Karpas-422 (cell line): ENCODE measurements at regions not wholly inside any gene's neighbourhood (a gene's known extent, or its start where the extent isn't known, plus 50 kb on each side); places are given as distances from the start of the nearest gene placed in this dataset.
"Not testable (repeated sequence)": the region's sequence is repeated elsewhere in the genome, so short reads cannot be mapped to it uniquely, and the experiment has no call there.

Source experiments
- DNase-seq: peaks from one replicate; pipeline ENCODE4 v3.0.0-alpha.2; 2015
- H2AFZ ChIP-seq: fragments of 200-600 bp; sonication (generic); 2 replicates; pipeline ENCODE4 v1.6.1; 2014; ENCODE audit warnings: antibody characterized with exemption, low read length, mixed read lengths
- H3K27ac ChIP-seq: fragments of 200-600 bp; sonication (generic); 2 replicates; pipeline ENCODE4 v1.5.1; 2014; ENCODE audit warnings: mild to moderate bottlenecking, low read length, moderate library complexity
- H3K27me3 ChIP-seq: fragments of 200-600 bp; sonication (generic); 2 replicates; pipeline ENCODE4 v1.6.1; 2014; ENCODE audit warnings: low read length, mixed read lengths
- H3K36me3 ChIP-seq: fragments of 200-600 bp; sonication (generic); 2 replicates; pipeline ENCODE4 v1.6.1; 2014; ENCODE audit warnings: low read length, mixed read lengths; ENCODE audit not compliant: insufficient read depth
- H3K4me1 ChIP-seq: fragments of 200-600 bp; sonication (generic); 2 replicates; pipeline ENCODE4 v1.6.1; 2014; ENCODE audit warnings: mild to moderate bottlenecking, low read length, mixed read lengths
- H3K4me2 ChIP-seq: fragments of 200-600 bp; sonication (generic); 2 replicates; pipeline ENCODE4 v1.6.1; 2014; ENCODE audit warnings: low read length, low read depth, mild to moderate bottlenecking; ENCODE audit not compliant: poor library complexity, severe bottlenecking
- H3K4me3 ChIP-seq: fragments of 200-600 bp; sonication (generic); 2 replicates; pipeline ENCODE4 v1.5.1; 2014; ENCODE audit warnings: mild to moderate bottlenecking, antibody characterized with exemption, low read length, mixed read lengths
- H3K79me2 ChIP-seq: fragments of 200-600 bp; sonication (generic); 2 replicates; pipeline ENCODE4 v1.6.1; 2014; ENCODE audit warnings: mild to moderate bottlenecking, low read length, mixed read lengths
- H3K9ac ChIP-seq: fragments of 200-600 bp; sonication (generic); 2 replicates; pipeline ENCODE4 v1.6.0; 2014; ENCODE audit warnings: low read length
- H3K9me2 ChIP-seq: fragments of 200-600 bp; sonication (generic), shearing (Covaris generic); replicated peaks from 2 replicates; pipeline ENCODE4 v1.6.0; 2014; ENCODE audit warnings: mild to moderate bottlenecking, low read length, moderate library complexity; ENCODE audit not compliant: insufficient read depth
- H3K9me3 ChIP-seq: fragments of 300-700, 200-600 bp; sonication (generic); 2 replicates; pipeline ENCODE4 v1.6.1; 2014; ENCODE audit warnings: low read length, mixed read lengths
- H4K20me1 ChIP-seq: fragments of 200-600 bp; sonication (generic); 2 replicates; pipeline ENCODE4 v1.6.1; 2014; ENCODE audit warnings: mild to moderate bottlenecking, antibody characterized with exemption, low read length, low read depth; ENCODE audit not compliant: insufficient read depth

DNA sequence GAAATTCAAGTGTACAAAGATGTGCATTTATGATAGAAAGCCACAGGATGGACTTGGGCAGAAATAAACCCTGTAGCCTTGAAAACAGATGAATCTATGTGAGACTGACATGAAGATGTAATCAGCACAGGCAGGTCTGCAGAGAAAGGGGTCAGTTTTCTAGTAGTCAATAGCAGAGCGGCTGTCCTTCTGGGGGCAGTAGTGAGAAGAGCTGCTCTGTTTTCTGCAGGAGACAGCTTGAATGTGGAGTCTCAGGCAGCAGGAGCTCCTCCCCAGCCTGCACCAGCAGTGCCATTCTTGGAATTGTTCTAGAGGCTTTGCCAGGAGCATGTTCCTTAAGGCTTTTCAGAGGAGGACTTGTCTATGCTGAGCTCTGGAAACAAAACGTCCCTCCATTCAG is 1524.4 kb downstream of the RPIA start:
- peak overlapping the region; percentile 91 for H3K27ac ChIP-seq
- H2AFZ ChIP-seq, H3K27me3 ChIP-seq, H4K20me1 ChIP-seq, H3K4me2 ChIP-seq, H3K9me2 ChIP-seq, H3K9me3 ChIP-seq, H3K36me3 ChIP-seq, H3K79me2 ChIP-seq, H3K4me3 ChIP-seq: not testable (repeated sequence)
- DNase-seq: peak; percentile 75
- H3K4me1 ChIP-seq: peaks cover 57% of the 10 kb centered on the region
- H3K9ac ChIP-seq: 0 out of 2 replicates have a peak overlapping the region, but pooled peaks have one; percentile 29

DNA sequence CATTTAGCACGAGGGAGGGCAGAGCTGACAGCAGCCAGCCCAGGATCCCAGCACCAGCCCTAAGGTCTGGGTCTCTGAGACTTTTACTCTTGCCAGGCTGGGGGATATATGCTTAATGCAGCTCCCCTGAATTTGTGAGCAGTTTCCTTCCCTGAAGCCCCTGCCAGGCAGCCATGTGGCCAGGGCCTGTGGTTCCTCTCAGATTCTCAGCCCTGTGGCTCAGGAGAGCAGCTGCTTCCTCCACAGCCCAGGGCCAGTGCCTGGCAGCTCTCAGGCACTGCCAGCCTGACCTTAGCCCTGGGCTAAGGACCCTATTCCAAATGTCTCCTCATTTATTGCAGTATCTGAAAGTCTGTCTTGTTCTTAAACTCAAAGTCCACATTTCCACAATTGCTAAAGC is 1525.3 kb downstream of the RPIA start:
- H3K9me2 ChIP-seq, H3K36me3 ChIP-seq, H2AFZ ChIP-seq, H4K20me1 ChIP-seq, H3K27me3 ChIP-seq, H3K4me2 ChIP-seq, H3K4me3 ChIP-seq, H3K79me2 ChIP-seq, H3K9me3 ChIP-seq: not testable (repeated sequence)
- Histone ChIP-seq H3K9ac (peak overlapping the region; percentile 48; the same call in 1 of the 2 replicates), H3K27ac (peak overlapping the region; percentile 91), H3K4me1 (peaks cover 64% of the 10 kb centered on the region)
- DNase-seq: peak; percentile 70

DNA sequence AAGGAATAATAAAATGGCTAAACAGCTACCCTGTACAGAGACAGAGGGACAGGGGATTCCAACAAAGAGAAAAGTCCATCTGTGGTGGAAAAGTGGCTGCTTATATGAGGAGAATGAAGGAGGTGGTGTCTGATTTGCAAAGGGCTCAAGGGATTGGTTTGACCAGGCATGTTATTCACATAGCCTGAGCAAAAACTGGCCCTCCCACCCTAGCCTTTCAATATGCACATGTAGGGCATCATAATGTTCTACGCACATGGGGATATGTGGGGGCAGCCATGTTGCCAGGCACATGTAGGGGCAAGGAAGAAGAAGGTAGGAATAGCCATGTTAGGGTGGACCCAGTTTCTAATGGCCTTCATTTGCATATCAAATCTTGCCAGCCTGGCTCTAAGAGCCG is 1527.1 kb downstream of the RPIA start:
- not testable (repeated sequence) for H3K9me2 ChIP-seq

DNA sequence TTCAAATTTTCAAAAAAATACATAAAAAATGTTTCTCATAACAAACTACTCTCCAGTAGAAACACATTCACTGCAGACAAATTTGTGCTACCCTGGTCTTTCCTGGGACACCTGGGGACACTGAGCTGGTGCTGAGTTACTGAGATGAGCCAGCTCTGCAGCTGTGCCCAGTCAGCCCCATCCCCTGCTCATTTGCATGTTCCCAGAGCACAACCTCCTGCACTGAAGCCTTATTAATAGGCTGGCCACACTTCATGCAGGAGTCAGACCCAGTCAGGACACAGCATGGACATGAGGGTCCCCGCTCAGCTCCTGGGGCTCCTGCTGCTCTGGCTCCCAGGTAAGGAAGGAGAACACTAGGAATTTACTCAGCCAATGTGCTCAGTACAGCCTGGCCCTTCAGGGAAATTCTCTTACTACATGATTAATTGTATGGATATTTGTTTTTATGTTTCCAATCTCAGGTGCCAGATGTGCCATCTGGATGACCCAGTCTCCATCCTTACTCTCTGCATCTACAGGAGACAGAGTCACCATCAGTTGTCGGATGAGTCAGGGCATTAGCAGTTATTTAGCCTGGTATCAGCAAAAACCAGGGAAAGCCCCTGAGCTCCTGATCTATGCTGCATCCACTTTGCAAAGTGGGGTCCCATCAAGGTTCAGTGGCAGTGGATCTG is 1529.3 kb downstream of the RPIA start:
- H4K20me1 ChIP-seq, H3K9me2 ChIP-seq, H3K79me2 ChIP-seq, H3K9me3 ChIP-seq, H3K36me3 ChIP-seq, H2AFZ ChIP-seq, H3K27me3 ChIP-seq: not testable (repeated sequence)
- Histone ChIP-seq H3K27ac (peak overlapping the region; percentile 91), H3K4me2 (peak overlapping the region; percentile 57), H3K9ac (peak overlapping the region; percentile 70), H3K4me3 (peak overlapping the region; percentile 63), H3K4me1 (peaks cover 53% of the 10 kb centered on the region)
- peak; percentile 91 for DNase-seq

More for the DNA sequence above, 1527.1 kb downstream of the RPIA start:
- peak overlapping the region; percentile 91 for H3K27ac ChIP-seq
- H3K9ac ChIP-seq: peak overlapping the region; percentile 61
- H3K4me2 ChIP-seq: peak overlapping the region; percentile 42
- H3K4me3 ChIP-seq, H3K9me3 ChIP-seq, H3K36me3 ChIP-seq, H4K20me1 ChIP-seq, H3K79me2 ChIP-seq, H3K27me3 ChIP-seq, H2AFZ ChIP-seq: not testable (repeated sequence)
- H3K4me1 ChIP-seq: peaks cover 64% of the 10 kb centered on the region
- peak; percentile 54 for DNase-seq

DNA sequence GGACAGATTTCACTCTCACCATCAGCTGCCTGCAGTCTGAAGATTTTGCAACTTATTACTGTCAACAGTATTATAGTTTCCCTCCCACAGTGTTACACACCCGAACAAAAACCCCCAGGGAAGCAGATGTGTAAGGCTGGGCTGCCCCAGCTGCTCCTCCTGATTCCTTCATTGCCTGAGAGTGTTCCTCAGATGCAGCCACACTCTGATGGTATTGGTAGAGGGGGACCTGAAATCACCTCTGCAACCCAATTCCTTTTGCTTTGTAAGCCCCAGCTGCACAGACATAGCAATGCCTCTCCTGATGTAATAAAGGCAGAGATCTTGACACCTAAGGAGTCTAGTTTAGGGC is 1529.8 kb downstream of the RPIA start:
- Histone ChIP-seq H3K27ac (peak overlapping the region; percentile 91), H2AFZ (no peak overlapping the region), H3K27me3 (no peaks in the 10 kb centered on the region), H4K20me1 (no peaks in the 10 kb centered on the region), H3K79me2 (no peaks in the 10 kb centered on the region), H3K4me3 (peak overlapping the region; percentile 63), H3K4me1 (peaks cover 52% of the 10 kb centered on the region), H3K9me3 (no peaks in the 10 kb centered on the region), H3K9ac (peak overlapping the region; percentile 70), H3K9me2 (no peaks in the 10 kb centered on the region), H3K36me3 (no peaks in the 10 kb centered on the region), H3K4me2 (peak overlapping the region; percentile 57)
- peak; percentile 55 for DNase-seq

DNA sequence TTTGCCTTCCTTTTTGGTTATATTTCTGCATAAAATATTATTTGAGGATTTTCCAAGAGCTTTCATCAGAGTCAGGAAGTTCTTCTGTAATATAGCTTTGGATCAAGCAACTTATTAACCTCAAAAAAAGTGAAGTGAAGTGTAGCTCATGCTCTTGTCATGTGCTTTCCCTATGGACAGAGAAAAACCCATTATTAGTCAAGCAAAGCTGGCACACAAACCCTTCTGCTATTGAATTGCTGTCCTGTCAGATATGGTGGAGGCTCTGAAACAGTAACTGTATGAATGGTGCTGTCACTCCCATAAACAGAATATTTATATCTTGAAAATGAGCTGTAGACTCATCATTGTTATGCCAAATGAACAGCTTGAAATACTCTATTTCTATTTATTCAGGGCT is 1533.3 kb downstream of the RPIA start:
- not testable (repeated sequence) for H3K27ac ChIP-seq, H3K4me3 ChIP-seq, H3K4me2 ChIP-seq, H3K9ac ChIP-seq, H3K79me2 ChIP-seq, DNase-seq, H4K20me1 ChIP-seq, H3K9me3 ChIP-seq, H3K36me3 ChIP-seq, H3K27me3 ChIP-seq, H3K9me2 ChIP-seq, H2AFZ ChIP-seq
- H3K4me1 ChIP-seq: peaks cover 22% of the 10 kb centered on the region

DNA sequence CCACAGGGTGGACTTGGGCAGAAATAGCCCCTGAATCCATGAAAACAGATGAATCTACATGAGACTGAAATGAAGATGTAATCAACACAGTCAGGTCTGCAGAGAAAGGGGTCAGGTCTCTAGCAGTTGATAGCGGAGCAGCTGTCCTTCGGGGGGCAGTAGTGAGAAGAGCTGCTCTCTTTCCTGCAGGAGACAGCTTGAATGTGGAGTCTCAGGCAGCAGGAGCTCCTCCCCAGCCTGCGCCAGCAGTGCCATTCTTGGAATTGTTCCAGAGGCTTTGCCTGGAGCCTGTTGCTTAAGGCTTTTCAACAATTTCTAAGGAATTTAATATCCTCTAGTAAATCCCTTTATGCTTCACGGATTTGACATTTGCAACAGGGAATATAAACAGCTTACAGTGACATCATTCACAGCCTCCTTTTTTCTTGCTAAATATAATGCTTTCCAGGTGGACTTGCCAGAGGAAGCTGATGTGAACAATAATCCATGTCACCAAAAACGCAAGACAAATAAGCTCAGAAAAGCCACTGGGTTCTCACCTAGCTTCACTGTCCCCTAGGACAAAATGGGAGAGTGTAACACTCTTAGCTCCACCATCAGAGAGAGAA is 1535.1 kb downstream of the RPIA start:
- H3K9ac ChIP-seq, H3K27ac ChIP-seq, H3K27me3 ChIP-seq, DNase-seq, H3K4me1 ChIP-seq, H3K9me3 ChIP-seq, H3K4me2 ChIP-seq, H3K4me3 ChIP-seq, H3K36me3 ChIP-seq, H3K9me2 ChIP-seq, H4K20me1 ChIP-seq, H3K79me2 ChIP-seq, H2AFZ ChIP-seq: not testable (repeated sequence)

DNA sequence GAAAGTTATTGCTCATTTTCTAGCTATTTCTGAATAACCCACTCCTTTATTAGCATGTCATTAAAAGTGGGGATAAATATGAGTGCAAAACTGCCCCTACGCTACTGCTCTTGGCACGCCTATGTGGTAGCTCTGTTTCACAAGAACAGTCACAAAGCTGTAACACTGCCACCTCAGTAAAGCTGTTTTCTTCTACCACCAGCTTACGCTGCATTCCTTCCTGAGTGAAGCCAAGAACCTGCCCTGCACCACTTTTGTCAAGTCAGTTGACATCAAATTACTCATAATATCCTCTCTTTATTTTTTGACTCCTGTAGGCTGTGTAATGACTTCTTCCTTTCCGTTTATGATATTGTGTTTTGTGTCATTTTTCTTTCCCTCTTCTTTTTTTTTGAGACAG is 1539.7 kb downstream of the RPIA start:
- not testable (repeated sequence) for H2AFZ ChIP-seq, H3K36me3 ChIP-seq, DNase-seq, H3K27me3 ChIP-seq, H3K4me2 ChIP-seq, H4K20me1 ChIP-seq, H3K9ac ChIP-seq, H3K79me2 ChIP-seq, H3K4me1 ChIP-seq, H3K9me2 ChIP-seq, H3K9me3 ChIP-seq, H3K27ac ChIP-seq, H3K4me3 ChIP-seq
